KOPT-K1 (cell line): ENCODE measurements at regions not wholly inside any gene's neighbourhood (a gene's known extent, or its start where the extent isn't known, plus 50 kb on each side); places are given as distances from the start of the nearest gene placed in this dataset.
A peak's percentile ranks its signal among the peaks of the same experiment; 100 is the strongest.

Experiments used
- H3K27ac ChIP-seq: fragments of 200-600 bp; sonication (generic); 2 replicates; pipeline ENCODE4 v1.5.1; 2016; ENCODE audit warnings: antibody characterized with exemption, mild to moderate bottlenecking, low read depth, low read length; ENCODE audit not compliant: poor library complexity, severe bottlenecking
- H3K36me3 ChIP-seq: fragments of 200-600 bp; sonication (generic); 2 replicates; pipeline ENCODE4 v1.5.1; 2017; ENCODE audit warnings: antibody characterized with exemption, mild to moderate bottlenecking, low read length, moderate library complexity; ENCODE audit not compliant: insufficient read depth
- H3K9me3 ChIP-seq: fragments of 200-600 bp; sonication (generic); 2 replicates; pipeline ENCODE4 v1.5.1; 2017; ENCODE audit warnings: antibody characterized with exemption, low read length, mild to moderate bottlenecking; ENCODE audit not compliant: insufficient read depth, poor library complexity, severe bottlenecking

DNA sequence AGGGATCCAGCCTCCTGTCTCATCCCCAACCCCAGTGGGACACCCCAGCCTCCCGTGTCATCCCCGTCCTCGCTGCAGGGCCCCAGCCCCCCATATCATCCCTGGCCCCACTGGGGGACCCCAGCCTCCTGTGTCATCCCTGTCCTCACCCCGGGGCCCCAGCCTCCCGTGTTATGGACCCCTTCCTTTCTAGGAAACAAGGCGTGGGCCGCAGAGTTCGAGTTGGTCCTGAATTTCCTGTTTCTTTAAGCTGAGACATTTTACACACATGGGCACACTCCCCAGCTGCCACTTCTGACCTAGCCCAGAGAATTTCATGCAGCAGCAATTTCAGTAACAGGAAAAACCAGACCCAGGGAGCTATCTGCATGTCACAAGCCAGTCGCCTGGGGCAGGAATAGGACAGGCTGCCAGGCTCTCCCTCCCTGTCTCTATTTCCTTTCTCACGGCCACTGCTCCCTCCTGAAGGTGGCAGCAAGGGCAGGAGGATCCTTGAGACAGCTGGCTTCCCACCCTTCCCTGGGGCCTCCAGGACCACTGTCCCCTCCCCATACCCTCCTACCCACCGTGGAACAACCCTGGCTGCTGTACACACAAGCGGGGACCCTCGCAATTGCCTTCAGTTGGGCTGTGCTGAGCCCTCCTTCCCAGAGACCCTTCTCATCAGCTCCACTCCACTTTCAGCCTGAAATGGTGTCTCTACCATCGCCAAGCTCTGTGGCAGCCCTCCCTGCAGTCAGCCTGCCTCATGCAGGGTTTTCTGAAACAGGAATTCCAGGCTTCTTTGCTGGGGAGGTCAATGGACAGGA is 141.9 kb upstream of the ID2 start:
- no peaks in the 10 kb centered on the region for H3K9me3 ChIP-seq
- peak overlapping the region; percentile 66 for H3K27ac ChIP-seq
- no peaks in the 10 kb centered on the region for H3K36me3 ChIP-seq

GRCh38 chr2:8540552-8541055 is 141.3 kb upstream of the ID2 start:
- peak overlapping the region; percentile 66 for H3K27ac ChIP-seq
- H3K9me3 ChIP-seq = no peaks in the 10 kb centered on the region
- H3K36me3 ChIP-seq = no peaks in the 10 kb centered on the region

DNA sequence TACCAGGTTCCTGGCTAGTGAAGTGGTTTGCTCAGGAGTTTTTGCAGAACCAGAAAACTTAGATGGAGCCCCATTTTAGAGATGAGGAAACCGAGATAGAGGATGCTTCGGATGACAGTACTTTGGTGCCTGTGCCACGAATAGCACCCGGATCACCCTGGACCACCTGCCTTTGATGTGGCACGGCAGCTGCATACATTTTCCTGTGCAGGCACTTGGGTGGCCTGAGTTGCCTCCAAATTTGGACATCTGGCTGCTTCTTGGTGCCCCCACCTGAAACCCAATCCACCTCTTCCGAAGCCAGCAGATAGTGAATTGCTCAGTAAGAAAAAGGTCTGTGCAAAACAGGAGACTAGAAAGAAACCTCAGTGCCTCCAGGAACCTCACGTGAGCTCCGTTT is 140.6 kb upstream of the ID2 start:
- no peaks in the 10 kb centered on the region for H3K9me3 ChIP-seq
- H3K36me3 ChIP-seq = no peaks in the 10 kb centered on the region
- H3K27ac ChIP-seq = peak overlapping the region; percentile 66

- no peaks in the 10 kb centered on the region for H3K9me3 ChIP-seq
- peak overlapping the region; percentile 66 for H3K27ac ChIP-seq
- no peaks in the 10 kb centered on the region for H3K36me3 ChIP-seq
Observed at GRCh38 chr2:8541636-8542035, 140.2 kb upstream of the ID2 start.

GRCh38 chr2:8542381-8543059 is 139.3 kb upstream of the ID2 start:
- Histone ChIP-seq H3K36me3 (no peaks in the 10 kb centered on the region), H3K9me3 (no peaks in the 10 kb centered on the region), H3K27ac (peak overlapping the region; percentile 66)

GRCh38 chr2:8543060-8543382 is 138.8 kb upstream of the ID2 start:
- Histone ChIP-seq H3K36me3 (no peaks in the 10 kb centered on the region), H3K27ac (peak overlapping the region; percentile 66), H3K9me3 (no peaks in the 10 kb centered on the region)

- peak overlapping the region; percentile 66 for H3K27ac ChIP-seq
- no peaks in the 10 kb centered on the region for H3K9me3 ChIP-seq
- no peaks in the 10 kb centered on the region for H3K36me3 ChIP-seq
Observed at GRCh38 chr2:8543383-8544170, 138.3 kb upstream of the ID2 start.

DNA sequence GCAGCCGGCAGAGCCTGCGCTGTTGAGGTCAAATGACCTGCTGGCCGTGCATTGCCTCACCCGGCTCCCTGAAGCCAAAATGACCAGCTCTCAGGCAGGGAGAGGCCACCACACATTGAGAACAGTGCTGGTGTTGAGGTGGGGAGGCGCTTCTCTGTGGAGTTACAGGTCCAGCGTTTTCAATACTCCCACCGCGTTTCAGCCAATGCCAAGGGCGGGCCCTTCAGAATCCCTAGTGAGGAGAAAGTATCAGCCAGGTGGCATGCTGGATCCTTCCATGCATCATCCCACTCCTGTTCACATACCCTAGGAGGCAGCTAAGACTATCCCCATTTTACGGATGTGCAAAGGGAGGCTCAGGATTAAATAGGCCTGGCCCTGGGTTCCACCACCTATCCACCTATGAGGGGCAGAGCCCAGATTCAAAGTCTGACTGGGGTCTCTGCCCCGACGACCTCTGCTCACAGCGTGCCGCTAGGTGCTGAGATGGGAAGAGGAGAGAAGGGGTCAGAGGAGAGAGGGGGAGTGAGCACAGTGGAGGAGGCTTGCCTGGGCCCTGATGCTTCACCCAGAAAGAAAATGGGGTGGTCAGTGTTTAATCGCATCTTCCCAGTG is 137.6 kb upstream of the ID2 start:
- Histone ChIP-seq H3K27ac (peak overlapping the region; percentile 66), H3K9me3 (no peaks in the 10 kb centered on the region)

DNA sequence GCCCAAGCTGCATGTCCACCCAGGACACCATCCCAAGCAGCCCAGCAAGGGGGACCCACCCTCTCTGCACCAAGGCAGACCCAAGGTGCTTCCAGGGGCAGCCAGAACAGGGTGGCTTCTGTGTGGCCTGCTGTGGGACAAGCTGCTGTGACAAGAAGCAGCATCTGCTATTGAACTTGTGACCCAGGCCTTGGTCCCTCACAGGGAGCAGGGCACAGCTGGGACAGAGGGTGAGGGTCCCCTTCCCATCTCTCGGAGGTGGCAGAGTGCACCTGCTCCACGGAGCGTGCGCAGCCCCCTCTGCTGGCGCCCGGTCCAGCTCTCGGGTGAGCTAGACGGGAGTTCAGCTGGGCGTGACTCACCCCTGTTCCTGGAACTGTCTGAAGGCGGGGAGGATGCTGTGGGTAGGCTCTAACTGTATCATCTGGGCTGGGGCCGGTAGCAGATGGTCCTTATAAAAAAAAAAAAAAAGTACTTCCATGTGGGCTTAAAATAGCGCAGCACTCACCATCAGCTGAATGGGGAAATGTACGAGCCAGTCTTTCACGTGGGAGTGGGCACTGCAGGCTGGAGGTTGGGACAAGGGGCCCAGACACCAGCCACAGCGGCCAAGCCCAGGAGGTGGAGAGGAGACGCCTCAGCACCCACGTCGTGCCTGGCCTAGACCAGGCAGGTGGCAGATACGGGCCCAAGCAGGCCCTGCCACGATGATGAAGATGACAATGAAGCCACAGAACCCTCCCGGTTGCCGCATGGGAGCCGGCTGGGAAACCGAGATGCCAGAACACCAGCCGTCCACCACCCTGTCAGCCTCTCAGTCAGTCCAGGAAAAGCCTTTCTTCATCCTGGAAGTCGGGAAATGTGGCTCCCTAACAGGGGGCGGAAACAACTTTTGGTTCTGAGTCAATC is 136.8 kb upstream of the ID2 start:
- H3K9me3 ChIP-seq = no peaks in the 10 kb centered on the region
- peak overlapping the region; percentile 66 for H3K27ac ChIP-seq

More for the DNA sequence above, 137.6 kb upstream of the ID2 start:
- no peaks in the 10 kb centered on the region for H3K36me3 ChIP-seq

DNA sequence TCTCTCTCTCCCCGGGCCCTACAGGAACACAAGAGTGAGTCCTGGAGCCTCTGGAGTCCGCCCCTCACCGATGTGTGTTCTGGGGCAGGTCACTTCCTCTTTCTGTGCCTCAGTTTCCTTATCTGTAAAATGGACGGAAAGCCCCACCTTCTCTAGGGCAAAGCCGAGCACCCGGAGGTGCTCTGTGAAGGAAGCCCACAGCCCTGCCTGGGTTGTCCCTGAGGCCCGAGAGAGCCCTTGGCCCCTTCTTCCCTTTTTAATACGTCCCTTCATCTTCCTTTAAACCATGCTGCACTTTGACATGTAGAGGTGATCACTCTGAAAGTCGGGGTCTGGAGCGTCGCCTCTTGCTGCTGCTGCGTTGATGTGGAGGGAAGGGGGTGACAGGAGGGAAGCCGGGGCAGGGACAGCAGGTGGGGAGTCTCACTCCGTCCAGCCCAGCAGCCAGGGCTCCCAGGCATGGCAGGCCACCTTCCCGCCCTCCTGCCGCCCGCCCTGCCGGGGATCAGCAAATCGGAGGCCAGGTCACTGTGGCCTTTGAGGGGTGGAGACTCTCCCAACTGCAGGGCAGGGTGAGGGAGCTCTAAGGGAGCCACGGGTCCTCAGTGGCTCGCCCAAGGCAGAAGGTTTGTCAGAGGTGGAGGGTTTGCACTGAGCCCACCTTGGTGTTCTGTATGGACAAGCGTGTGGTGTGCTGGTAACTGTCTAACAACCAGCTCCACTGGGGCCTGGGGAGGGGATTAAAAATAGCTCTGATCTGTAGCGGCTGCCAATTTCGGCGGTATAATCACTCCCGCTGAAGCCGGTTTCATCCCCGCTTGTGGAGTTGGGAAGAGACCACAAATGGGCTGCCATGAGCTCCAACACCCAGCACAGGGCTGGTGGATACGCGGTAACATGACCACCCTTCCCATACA is 135.9 kb upstream of the ID2 start:
- Histone ChIP-seq H3K36me3 (no peaks in the 10 kb centered on the region), H3K9me3 (no peaks in the 10 kb centered on the region), H3K27ac (peak overlapping the region; percentile 66)

More for the DNA sequence above, 136.8 kb upstream of the ID2 start:
- H3K36me3 ChIP-seq = no peaks in the 10 kb centered on the region

DNA sequence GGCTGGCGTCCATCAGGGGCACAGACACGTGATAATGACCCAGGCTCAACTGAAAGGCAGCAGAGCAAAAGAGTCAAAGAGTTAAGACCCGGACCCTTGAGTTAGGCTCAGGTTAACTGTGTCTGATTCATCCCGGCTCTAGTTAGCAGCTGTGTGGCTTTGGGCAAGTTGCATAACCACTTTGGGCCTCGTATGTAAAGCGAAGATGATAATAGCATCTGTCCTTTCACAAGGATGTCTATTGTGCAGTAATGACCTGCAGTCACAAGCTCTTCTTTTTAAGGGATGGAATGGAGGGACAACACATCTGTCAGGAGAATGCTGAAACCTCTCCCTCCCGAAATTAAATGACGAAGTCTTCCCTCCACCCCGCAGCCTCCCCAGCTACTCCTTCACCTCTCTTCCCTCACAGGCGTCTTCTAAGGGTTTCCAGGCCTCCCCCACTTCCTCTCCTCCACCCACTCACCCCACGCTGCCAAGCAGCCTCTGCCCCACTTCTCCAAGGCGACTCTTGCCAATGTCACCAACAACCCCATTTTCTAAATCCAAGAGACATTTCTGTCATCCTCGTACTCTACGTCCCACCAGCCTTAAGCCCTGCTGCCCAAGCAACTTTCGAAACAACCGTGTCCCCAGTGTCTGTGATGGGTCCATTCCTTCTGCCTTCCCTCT is 135.1 kb upstream of the ID2 start:
- Histone ChIP-seq H3K27ac (peak overlapping the region; percentile 66), H3K9me3 (no peaks in the 10 kb centered on the region), H3K36me3 (no peaks in the 10 kb centered on the region)

DNA sequence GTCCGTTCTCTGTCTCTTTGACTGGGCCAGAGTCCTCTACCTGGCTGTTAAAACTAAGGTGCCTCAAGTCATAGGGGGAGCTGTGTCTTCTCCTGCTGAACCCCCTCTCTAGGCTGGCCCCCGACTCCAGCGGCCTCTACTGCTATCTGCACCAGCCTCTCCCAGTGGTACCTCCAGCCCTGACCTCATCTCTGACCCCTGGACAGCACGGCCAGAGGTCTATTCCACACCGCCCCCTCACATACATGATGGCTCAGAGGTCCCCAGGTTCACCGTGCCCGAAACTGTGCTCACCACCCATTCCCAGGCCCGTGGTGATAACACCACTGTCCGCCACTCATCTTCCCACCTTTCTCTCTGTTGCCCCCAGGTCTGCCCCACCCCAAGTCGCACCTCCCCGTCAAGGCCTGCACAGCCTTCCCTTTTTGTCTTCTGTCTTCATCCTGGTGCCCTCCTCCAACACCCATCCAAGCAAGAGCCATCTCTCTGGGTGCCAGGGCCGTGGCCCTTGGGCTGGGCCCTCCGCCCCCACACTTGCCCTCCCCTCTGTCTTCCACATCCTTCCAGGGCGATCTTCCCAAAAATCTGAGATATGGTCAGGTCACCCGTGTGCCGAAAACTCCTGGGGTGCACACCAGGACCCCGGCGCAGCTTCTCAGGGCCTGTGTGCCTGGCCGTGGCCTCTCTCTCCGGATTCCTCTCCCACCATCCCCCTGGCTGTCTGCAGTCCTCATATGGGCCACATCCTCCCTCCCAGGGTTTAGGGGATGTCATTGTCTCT is 134.4 kb upstream of the ID2 start:
- no peaks in the 10 kb centered on the region for H3K9me3 ChIP-seq

More for the DNA sequence above, 134.4 kb upstream of the ID2 start:
- Histone ChIP-seq H3K36me3 (no peaks in the 10 kb centered on the region), H3K27ac (peak overlapping the region; percentile 0)
